ENCODE measurements at regions not wholly inside any gene's neighbourhood (a gene's known extent, or its start where the extent isn't known, plus 50 kb on each side); places are given as distances from the start of the nearest gene placed in this dataset.
"Not testable (repeated sequence)": the region's sequence is repeated elsewhere in the genome, so short reads cannot be mapped to it uniquely, and the experiment has no call there.

DNA sequence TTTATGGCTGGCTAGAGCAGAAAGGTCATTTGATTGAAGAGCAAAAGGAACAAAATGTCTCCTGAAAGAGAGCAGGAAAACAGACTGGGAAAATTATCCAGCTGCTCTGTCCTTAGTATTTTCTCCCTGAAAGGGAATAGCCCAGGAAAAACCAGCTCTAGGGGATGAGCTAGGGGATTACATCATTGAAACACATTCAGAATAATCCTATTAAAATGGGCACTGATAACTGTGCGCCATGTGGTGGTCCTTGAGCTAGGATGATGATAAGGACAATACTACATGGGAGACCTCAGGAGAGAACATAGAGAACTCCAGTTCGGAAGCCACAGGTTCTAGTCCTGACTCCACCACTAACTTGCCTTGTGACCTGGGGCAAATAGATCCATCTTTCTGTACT lies 873.8 kb downstream of the TYW1 start:
- H3K4me3 Mint-ChIP-seq = no peak overlapping the region
- DNase-seq = no peak
- no peaks in the 10 kb centered on the region for H3K4me1 Mint-ChIP-seq
- H3K27ac Mint-ChIP-seq = no peak overlapping the region
- H3K9me3 Mint-ChIP-seq = peaks cover 2 to 30% (median 8%) of the 10 kb centered on the region in 6 donors
- no peaks in the 10 kb centered on the region for H3K36me3 Mint-ChIP-seq
- peaks cover 0 to 3% (median 0%) of the 10 kb centered on the region in 3 donors for H3K27me3 Mint-ChIP-seq (ENCODE audit: low read depth in 3 of 3)

DNA sequence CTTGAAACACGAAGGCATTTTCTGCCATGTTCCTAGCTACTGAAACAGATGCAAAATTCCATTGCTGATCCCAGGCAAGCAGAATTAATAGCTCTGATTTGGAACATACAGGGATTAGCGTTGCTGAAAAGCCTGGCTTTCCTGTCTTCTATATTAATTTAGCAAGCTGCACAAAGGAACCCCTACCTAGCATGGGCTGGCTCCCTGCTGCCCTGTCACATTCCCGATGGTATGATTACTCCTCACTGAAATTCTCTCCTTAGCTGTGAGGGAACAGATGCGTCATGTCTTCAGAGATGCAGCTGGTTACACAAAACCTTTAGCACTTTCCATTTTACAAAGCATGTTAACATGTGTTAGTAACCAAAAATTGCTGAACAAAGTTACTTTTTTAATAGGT lies 878.9 kb downstream of the TYW1 start:
- no peak for DNase-seq
- H3K27me3 Mint-ChIP-seq (ENCODE audit: low read depth in 3 of 3) = peaks cover 0 to 2% (median 1%) of the 10 kb centered on the region in 3 donors
- peaks cover 7 to 43% (median 20%) of the 10 kb centered on the region in 6 donors for H3K9me3 Mint-ChIP-seq
- H3K36me3 Mint-ChIP-seq = no peaks in the 10 kb centered on the region
- H3K4me1 Mint-ChIP-seq = no peaks in the 10 kb centered on the region
- H3K27ac Mint-ChIP-seq = no peak overlapping the region
- no peak overlapping the region for H3K4me3 Mint-ChIP-seq

DNA sequence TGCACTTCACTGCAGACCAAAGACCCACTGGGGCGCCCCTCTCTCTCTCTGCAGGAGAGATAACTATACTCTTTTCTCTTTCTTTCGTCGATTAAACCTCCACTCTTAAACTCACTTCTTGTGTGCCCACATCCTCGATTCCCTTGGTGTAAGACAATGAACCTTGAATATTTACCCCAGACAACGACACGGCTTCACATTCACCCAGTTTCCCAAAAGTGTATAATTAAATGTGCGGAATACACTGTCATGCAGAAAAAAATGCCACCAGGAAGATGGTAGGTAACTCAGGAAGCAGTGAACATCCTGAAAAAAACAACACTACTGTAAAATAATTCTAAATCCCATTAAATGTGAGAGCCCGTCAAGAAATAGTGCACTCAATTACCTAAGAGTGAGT lies 882.2 kb downstream of the TYW1 start:
- Mint-ChIP-seq H3K36me3 (no peaks in the 10 kb centered on the region), H3K9me3 (peaks cover 11 to 40% (median 24%) of the 10 kb centered on the region in 6 donors), H3K4me1 (no peaks in the 10 kb centered on the region), H3K27ac (no peak overlapping the region), H3K27me3 (ENCODE audit: low read depth in 3 of 3) (peaks cover 0 to 2% (median 1%) of the 10 kb centered on the region in 3 donors), H3K4me3 (no peak overlapping the region)
- DNase-seq = no peak

DNA sequence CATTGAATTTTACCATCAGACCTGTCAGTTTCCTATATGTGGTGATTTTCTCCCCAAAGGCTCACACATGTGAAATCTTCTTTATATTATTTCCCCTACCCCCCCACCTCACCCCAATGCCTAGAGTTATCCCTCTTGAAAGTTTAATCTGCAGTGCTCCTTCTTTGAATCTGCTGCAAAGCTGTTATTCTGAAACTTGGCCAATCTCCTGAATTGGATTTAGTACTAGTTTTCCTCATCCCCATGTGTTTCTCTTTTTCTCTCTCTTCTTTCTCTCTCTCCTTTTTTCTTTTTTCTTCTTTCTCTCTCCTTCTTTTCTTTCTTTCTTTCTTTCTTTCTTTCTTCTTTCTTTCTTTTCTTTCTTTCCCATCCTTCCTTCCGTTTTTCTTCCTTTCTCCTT lies 886.2 kb downstream of the TYW1 start:
- Mint-ChIP-seq H3K9me3 (peaks cover 5 to 45% (median 18%) of the 10 kb centered on the region in 6 donors), H3K27ac (no peak overlapping the region), H3K4me1 (no peaks in the 10 kb centered on the region)

DNA sequence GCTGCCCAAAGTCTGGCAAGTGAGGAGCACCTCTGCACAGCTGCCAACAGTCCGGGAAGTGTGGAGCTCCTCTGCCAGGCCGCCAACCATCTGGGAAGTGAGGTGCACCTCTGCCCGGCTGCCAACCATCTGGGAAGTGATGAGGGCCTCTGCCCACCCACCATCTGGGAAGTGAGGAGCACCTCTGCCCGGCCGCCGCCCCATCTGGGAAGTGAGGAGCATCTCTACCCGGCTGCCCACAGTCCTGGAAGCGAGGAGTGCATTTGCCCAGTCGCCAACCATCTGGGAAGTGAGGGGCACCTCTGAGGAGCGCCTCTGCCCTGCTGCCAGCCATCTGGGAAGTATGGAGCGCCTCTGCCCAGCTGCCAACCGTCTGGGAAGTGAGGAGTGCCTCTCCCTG lies 893.7 kb downstream of the TYW1 start:
- H3K4me3 Mint-ChIP-seq = no peak overlapping the region
- no peaks in the 10 kb centered on the region for H3K4me1 Mint-ChIP-seq
- peaks cover 5 to 41% (median 26%) of the 10 kb centered on the region in 6 donors for H3K9me3 Mint-ChIP-seq
- no peaks in the 10 kb centered on the region for H3K36me3 Mint-ChIP-seq
- H3K27me3 Mint-ChIP-seq (ENCODE audit: low read depth in 3 of 3) = peaks cover 0 to 4% (median 0%) of the 10 kb centered on the region in 3 donors
- H3K27ac Mint-ChIP-seq = no peak overlapping the region
- DNase-seq = no peak

More for the DNA sequence above, 886.2 kb downstream of the TYW1 start:
- no peak overlapping the region for H3K4me3 Mint-ChIP-seq
- H3K36me3 Mint-ChIP-seq = no peaks in the 10 kb centered on the region
- peaks cover 0 to 2% (median 0%) of the 10 kb centered on the region in 3 donors for H3K27me3 Mint-ChIP-seq (ENCODE audit: low read depth in 3 of 3)
- no peak for DNase-seq

DNA sequence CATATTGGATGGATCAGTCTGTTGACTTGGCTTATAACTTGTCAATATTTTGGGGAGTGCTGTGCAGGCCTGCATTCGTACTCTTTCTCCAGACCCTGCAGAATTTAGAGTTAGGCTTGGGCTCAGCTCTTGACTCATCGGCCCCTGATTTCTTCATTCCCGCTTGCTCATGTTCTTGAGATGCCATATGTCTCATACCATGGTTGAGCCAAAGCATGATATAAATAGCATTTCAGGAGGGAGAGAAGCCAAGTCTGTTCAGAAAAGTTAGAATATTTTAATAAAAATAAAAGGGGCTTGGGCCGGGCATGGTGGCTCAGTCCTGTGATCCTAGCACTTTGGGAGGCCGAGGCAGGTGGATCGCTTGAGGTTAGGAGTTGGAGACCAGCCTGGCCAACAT lies 898.1 kb downstream of the TYW1 start:
- Mint-ChIP-seq H3K27ac (no peak overlapping the region), H3K36me3 (peaks cover 0 to 5% (median 0%) of the 10 kb centered on the region in 3 donors), H3K4me1 (no peaks in the 10 kb centered on the region), H3K9me3 (peaks cover 13 to 52% (median 37%) of the 10 kb centered on the region in 6 donors), H3K4me3 (no peak overlapping the region), H3K27me3 (ENCODE audit: low read depth in 3 of 3) (peaks cover 0 to 2% (median 0%) of the 10 kb centered on the region in 3 donors)
- no peak for DNase-seq

DNA sequence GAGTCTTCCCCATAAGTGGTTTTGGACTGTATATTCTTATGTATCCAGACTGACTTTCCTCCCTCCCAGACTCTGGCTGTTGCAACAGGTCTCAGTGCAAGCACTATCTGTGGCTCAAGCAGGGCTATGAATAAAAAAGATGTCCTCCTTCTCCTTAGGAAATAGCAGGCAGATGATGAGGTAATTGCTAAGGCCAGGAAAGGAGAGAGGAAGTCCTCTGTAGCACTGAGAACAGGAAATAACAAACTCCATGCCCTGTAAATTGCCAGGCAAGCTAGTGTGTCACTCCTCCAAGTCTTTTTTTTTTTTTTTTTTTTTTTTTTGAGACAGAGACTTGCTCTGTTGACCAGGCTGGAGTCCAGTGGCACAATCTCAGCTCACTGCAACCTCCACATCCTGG lies 900.1 kb downstream of the TYW1 start:
- DNase-seq = no peak
- H3K27ac Mint-ChIP-seq = no peak overlapping the region
- peaks cover 15 to 45% (median 29%) of the 10 kb centered on the region in 6 donors for H3K9me3 Mint-ChIP-seq
- peaks cover 0 to 2% (median 2%) of the 10 kb centered on the region in 3 donors for H3K27me3 Mint-ChIP-seq (ENCODE audit: low read depth in 3 of 3)
- peaks cover 0 to 5% (median 0%) of the 10 kb centered on the region in 3 donors for H3K36me3 Mint-ChIP-seq
- no peaks in the 10 kb centered on the region for H3K4me1 Mint-ChIP-seq
- no peak overlapping the region for H3K4me3 Mint-ChIP-seq

DNA sequence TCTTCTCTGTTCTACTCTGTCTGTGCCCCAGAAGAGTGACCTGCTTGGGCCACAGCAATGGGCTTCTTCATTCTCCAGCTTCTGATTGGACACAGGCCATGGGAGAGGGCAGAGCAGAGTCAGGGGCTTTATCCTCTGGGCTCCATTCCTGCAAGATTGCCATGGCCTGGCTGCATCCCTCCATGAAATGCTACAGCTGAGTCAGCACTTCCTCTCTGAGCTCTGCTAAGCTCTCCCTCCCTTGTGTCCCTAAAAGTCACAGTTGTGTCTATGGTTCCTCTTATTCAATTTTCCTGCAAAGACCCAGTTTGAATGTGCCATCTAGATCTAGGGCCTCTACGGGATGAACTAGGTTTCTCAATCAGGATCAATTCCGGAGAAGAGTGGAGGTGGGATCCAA lies 903.8 kb downstream of the TYW1 start:
- Mint-ChIP-seq H3K27ac (no peak overlapping the region), H3K27me3 (ENCODE audit: low read depth in 3 of 3) (peaks cover 0 to 2% (median 2%) of the 10 kb centered on the region in 3 donors), H3K4me3 (no peak overlapping the region), H3K36me3 (peaks cover 0 to 5% (median 0%) of the 10 kb centered on the region in 3 donors), H3K4me1 (no peaks in the 10 kb centered on the region), H3K9me3 (peaks cover 10 to 36% (median 21%) of the 10 kb centered on the region in 6 donors)
- no peak for DNase-seq

DNA sequence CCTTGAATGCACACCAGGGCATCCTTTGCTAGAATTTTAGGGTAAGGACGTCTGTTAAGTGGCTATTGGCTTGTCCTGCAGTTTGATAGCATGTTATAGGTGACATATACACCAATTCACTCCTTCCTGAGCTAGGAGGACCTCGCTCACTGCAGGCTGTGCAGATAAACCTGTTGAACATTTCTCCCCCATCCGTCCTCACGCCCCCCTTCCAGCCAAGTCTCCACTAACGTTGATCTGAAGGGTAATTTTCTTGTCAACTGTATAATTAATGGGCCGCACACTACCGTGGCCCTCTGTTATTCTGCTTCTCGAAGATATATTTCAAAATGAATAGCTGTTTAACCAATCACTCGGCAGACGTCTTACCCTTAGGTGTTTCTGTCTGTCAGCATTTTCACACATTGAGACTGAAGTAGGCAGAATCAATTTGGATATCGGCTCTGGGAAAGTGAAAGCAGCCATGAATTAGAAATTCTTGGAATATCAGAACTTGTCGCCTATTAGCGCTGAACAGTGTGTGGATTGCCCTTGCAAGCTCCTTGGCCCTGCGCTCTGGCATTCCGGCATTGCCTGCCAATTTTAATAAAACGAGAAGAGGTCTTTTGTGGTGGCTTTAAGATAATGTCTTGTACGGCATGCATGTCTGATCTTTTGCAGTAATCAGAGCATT lies 905.3 kb downstream of the TYW1 start:
- H3K9me3 Mint-ChIP-seq = peaks cover 6 to 30% (median 19%) of the 10 kb centered on the region in 6 donors
- H3K27ac Mint-ChIP-seq = no peak overlapping the region
- DNase-seq = no peak
- H3K27me3 Mint-ChIP-seq (ENCODE audit: low read depth in 3 of 3) = peaks cover 0 to 2% (median 2%) of the 10 kb centered on the region in 3 donors
- no peaks in the 10 kb centered on the region for H3K4me1 Mint-ChIP-seq
- no peaks in the 10 kb centered on the region for H3K36me3 Mint-ChIP-seq
- H3K4me3 Mint-ChIP-seq = no peak overlapping the region

DNA sequence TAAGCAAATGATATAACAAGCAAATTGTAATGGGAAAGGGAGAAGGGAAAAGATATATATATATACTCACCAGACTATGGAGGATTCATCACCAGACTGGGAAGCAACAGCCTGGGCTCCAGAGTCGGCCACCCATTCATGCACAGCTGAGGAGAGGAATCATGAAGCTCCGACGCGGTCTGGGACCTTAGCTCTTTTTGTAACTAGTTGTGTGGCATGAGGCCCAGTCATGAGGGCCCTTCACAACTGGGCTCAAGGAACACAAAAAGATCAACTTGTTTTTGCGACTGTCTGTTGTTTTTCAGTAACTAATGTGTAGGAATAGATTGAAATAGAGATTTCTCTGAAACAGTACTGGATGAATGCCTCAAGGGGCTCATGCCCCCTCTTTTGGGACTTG lies 911.2 kb downstream of the TYW1 start:
- peaks cover 0 to 2% (median 0%) of the 10 kb centered on the region in 3 donors for H3K27me3 Mint-ChIP-seq (ENCODE audit: low read depth in 3 of 3)
- H3K4me3 Mint-ChIP-seq = no peak overlapping the region
- no peak for DNase-seq
- H3K36me3 Mint-ChIP-seq = no peaks in the 10 kb centered on the region
- no peak overlapping the region for H3K27ac Mint-ChIP-seq
- H3K4me1 Mint-ChIP-seq = no peaks in the 10 kb centered on the region
- H3K9me3 Mint-ChIP-seq = peaks cover 0 to 17% (median 7%) of the 10 kb centered on the region in 6 donors

DNA sequence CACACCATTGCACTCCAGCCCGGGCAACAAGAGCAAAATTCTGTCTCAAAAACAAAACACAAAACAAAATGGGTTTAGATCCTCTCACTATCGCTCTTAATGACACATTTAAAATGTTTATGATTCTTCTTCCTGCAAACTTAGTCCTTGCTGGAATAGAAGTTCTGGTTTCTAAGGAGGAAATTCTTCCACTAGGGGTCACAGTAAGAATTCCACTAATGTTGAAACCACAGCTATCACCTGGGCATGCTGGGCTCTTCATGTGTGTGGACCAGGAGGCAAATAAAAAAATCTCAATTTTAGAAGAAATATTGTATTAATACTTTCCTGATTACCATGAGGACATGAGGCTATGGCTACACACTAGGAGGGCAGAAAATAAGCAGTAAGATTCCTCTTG lies 915.8 kb downstream of the TYW1 start:
- no peak for DNase-seq
- Mint-ChIP-seq H3K4me3 (no peak overlapping the region), H3K27ac (no peak overlapping the region), H3K36me3 (no peaks in the 10 kb centered on the region), H3K4me1 (no peaks in the 10 kb centered on the region), H3K27me3 (ENCODE audit: low read depth in 3 of 3) (peaks cover 0 to 2% (median 0%) of the 10 kb centered on the region in 3 donors), H3K9me3 (peaks cover 4 to 35% (median 17%) of the 10 kb centered on the region in 6 donors)

DNA sequence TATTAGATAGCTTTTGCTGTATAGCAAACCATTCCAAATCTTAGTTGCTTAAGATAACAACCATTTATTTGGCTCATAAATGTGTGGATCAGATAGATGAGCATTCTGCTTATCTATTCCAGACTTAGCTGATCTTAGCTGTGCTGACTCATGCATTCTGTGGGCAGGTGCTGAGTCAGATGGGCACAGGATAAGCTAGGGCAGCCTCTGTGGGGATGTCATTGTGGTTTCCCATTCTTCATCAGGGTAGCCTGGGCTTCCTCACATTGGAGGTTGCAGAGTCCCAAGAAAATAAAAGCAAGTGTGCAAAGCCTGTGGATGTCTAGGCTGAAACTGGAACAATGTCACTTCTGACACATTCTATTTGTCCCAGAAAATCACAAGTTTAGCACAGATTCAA lies 917.0 kb downstream of the TYW1 start:
- H3K9me3 Mint-ChIP-seq = peaks cover 6 to 46% (median 27%) of the 10 kb centered on the region in 6 donors

DNA sequence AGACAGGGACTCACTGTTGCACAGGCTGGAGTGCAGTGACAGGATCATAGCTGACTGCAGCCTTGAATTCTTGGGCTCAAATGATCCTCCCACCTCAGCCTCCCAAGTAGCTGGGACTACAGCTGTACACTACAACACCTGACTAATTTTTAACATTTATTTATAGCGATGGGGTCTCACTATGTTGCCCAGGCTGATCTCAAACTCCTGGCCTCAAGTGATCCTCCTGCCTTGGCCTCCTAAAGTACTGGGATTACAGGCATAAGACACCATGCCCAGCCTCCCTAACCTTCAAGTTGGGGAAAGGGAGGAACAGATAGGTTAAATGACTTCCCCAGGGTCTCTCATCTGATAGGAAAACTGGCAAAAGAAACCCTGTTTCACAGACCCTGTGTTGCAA lies 919.5 kb downstream of the TYW1 start:
- not testable (repeated sequence) for H3K27ac Mint-ChIP-seq; H3K4me3 Mint-ChIP-seq; H3K36me3 Mint-ChIP-seq; H3K4me1 Mint-ChIP-seq; H3K27me3 Mint-ChIP-seq (ENCODE audit: low read depth in 3 of 3); DNase-seq
- peaks cover 6 to 50% (median 36%) of the 10 kb centered on the region in 6 donors for H3K9me3 Mint-ChIP-seq

More for the DNA sequence above, 917.0 kb downstream of the TYW1 start:
- Mint-ChIP-seq H3K27ac (no peak overlapping the region), H3K27me3 (ENCODE audit: low read depth in 3 of 3) (peaks cover 0 to 2% (median 0%) of the 10 kb centered on the region in 3 donors), H3K4me3 (no peak overlapping the region), H3K4me1 (peaks cover 3 to 6% of the 10 kb centered on the region in 2 donors), H3K36me3 (peaks cover 0 to 4% (median 3%) of the 10 kb centered on the region in 3 donors)
- no peak for DNase-seq

DNA sequence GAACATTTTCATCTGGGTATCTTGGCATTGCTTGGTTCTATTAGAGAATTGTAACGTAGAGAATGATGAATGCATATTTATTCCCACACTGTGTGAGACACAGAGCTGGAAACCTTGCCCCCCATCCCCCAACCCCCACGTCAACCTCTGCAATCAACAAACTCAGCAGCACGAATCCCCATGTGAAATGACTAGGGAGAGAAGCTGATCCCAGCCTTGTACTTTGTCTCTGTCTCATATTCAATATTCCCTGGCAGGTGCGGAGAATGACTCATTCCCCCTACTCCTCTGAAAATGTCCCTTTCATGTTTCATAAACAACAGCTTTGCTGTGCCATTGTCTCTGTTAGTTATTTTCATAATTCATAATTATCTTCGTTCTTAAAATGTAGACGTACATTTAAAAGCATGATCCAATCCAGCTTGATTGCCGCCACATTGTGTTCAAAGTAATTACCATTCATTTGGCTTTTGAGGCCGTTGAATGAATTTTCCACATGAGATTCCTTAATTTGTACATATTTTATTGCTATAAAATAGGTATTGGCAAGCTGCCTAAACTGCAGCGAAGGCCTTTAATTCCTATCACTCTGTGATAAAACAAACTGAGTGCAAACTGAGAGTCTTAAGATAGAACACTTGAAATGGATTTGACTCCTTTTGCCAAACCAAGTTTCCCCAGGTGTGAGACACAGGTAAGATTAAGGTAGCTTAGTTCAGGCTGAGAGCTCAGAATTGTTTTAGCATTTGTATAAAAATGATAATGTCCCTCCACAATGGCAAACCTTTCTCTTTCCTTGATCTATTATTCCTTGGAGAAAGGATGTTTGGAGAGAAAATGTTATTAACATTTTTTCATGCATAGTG lies 920.2 kb downstream of the TYW1 start:
- Mint-ChIP-seq H3K36me3 (peaks cover 0 to 7% (median 4%) of the 10 kb centered on the region in 3 donors), H3K27me3 (ENCODE audit: low read depth in 3 of 3) (peaks cover 0 to 2% (median 0%) of the 10 kb centered on the region in 3 donors), H3K4me3 (peak overlapping the region in 1 of 5 donors; percentile 14), H3K9me3 (peaks cover 6 to 54% (median 36%) of the 10 kb centered on the region in 6 donors), H3K27ac (no peak overlapping the region), H3K4me1 (peaks cover 3 to 6% of the 10 kb centered on the region in 2 donors)
- DNase-seq = no peak

All from immature natural killer cell (primary cell).